ENCODE measurements at regions not wholly inside any gene's neighbourhood (a gene's known extent, or its start where the extent isn't known, plus 50 kb on each side); places are given as distances from the start of the nearest gene placed in this dataset.

GRCh38 chr6:22668307-22668706 lies 98.9 kb downstream of the HDGFL1 start:
- DNase-seq (ENCODE audit: low read depth in 4 of 4, low spot score in 3 of 4) = no peak

- DNase-seq (ENCODE audit: low read depth in 4 of 4, low spot score in 3 of 4) = no peak
Observed at GRCh38 chr6:22668717-22669116, 99.4 kb downstream of the HDGFL1 start.

GRCh38 chr6:22670605-22671004 lies 101.2 kb downstream of the HDGFL1 start:
- DNase-seq (ENCODE audit: low read depth in 4 of 4, low spot score in 3 of 4) = no peak

- no peak for DNase-seq (ENCODE audit: low read depth in 4 of 4, low spot score in 3 of 4)
Observed at GRCh38 chr6:22673474-22673873, 104.1 kb downstream of the HDGFL1 start.

- no peak for DNase-seq (ENCODE audit: low read depth in 4 of 4, low spot score in 3 of 4)
Observed at GRCh38 chr6:22680950-22681349, 111.6 kb downstream of the HDGFL1 start.

GRCh38 chr6:22681761-22682160 lies 112.4 kb downstream of the HDGFL1 start:
- no peak for DNase-seq (ENCODE audit: low read depth in 4 of 4, low spot score in 3 of 4)

GRCh38 chr6:22682979-22683378 lies 113.6 kb downstream of the HDGFL1 start:
- no peak for DNase-seq (ENCODE audit: low read depth in 4 of 4, low spot score in 3 of 4)

- DNase-seq (ENCODE audit: low read depth in 4 of 4, low spot score in 3 of 4) = no peak
Observed at GRCh38 chr6:22690446-22690845, 121.1 kb downstream of the HDGFL1 start.

- DNase-seq (ENCODE audit: low read depth in 4 of 4, low spot score in 3 of 4) = no peak
Observed at GRCh38 chr6:22694092-22694724, 124.8 kb downstream of the HDGFL1 start.

- no peak for DNase-seq (ENCODE audit: low read depth in 4 of 4, low spot score in 3 of 4)
Observed at GRCh38 chr6:22696481-22696880, 127.1 kb downstream of the HDGFL1 start.

- DNase-seq (ENCODE audit: low read depth in 4 of 4, low spot score in 3 of 4) = no peak
Observed at GRCh38 chr6:22697306-22697705, 127.9 kb downstream of the HDGFL1 start.

GRCh38 chr6:22699151-22699550 lies 129.8 kb downstream of the HDGFL1 start:
- no peak for DNase-seq (ENCODE audit: low read depth in 4 of 4, low spot score in 3 of 4)

- DNase-seq (ENCODE audit: low read depth in 4 of 4, low spot score in 3 of 4) = no peak
Observed at GRCh38 chr6:22706651-22707050, 137.3 kb downstream of the HDGFL1 start.

- no peak for DNase-seq (ENCODE audit: low read depth in 4 of 4, low spot score in 3 of 4)
Observed at GRCh38 chr6:22708469-22708868, 139.1 kb downstream of the HDGFL1 start.

GRCh38 chr6:22709803-22710202 lies 140.4 kb downstream of the HDGFL1 start:
- no peak for DNase-seq (ENCODE audit: low read depth in 4 of 4, low spot score in 3 of 4)

- no peak for DNase-seq (ENCODE audit: low read depth in 4 of 4, low spot score in 3 of 4)
Observed at GRCh38 chr6:22716721-22717120, 147.4 kb downstream of the HDGFL1 start.

GRCh38 chr6:22717915-22718314 lies 148.5 kb downstream of the HDGFL1 start:
- DNase-seq (ENCODE audit: low read depth in 4 of 4, low spot score in 3 of 4) = no peak

- no peak for DNase-seq (ENCODE audit: low read depth in 4 of 4, low spot score in 3 of 4)
Observed at GRCh38 chr6:22722913-22723312, 153.5 kb downstream of the HDGFL1 start.

GRCh38 chr6:22726966-22727365 lies 157.6 kb downstream of the HDGFL1 start:
- no peak for DNase-seq (ENCODE audit: low read depth in 4 of 4, low spot score in 3 of 4)

GRCh38 chr6:22727710-22728109 lies 158.3 kb downstream of the HDGFL1 start:
- DNase-seq (ENCODE audit: low read depth in 4 of 4, low spot score in 3 of 4) = peak in 1 of 4 donors; percentile 35

- DNase-seq (ENCODE audit: low read depth in 4 of 4, low spot score in 3 of 4) = no peak
Observed at GRCh38 chr6:22732176-22732970, 163.0 kb downstream of the HDGFL1 start.

- DNase-seq (ENCODE audit: low read depth in 4 of 4, low spot score in 3 of 4) = no peak
Observed at GRCh38 chr6:22736740-22737139, 167.4 kb downstream of the HDGFL1 start.
